Ishikawa (cell line): ENCODE measurements at regions not wholly inside any gene's neighbourhood (a gene's known extent, or its start where the extent isn't known, plus 50 kb on each side); places are given as distances from the start of the nearest gene placed in this dataset.

ENCODE experiments used
- CEBPB ChIP-seq: IDR thresholded peaks from 2 replicates; pipeline ENCODE4 v1.6.1; 2012
- CREB1 ChIP-seq: IDR thresholded peaks from 2 replicates; pipeline ENCODE4 v1.6.1; 2012; ENCODE audit warnings: low read depth
- EGR1 ChIP-seq: IDR thresholded peaks from 2 replicates; pipeline ENCODE4 v1.6.1; 2012
- EP300 ChIP-seq: IDR thresholded peaks from 2 replicates; pipeline ENCODE4 v1.6.1; 2012; ENCODE audit warnings: borderline replicate concordance
- FOXM1 ChIP-seq: IDR thresholded peaks from 2 replicates; pipeline ENCODE4 v1.6.1; 2012; ENCODE audit warnings: low read depth, borderline replicate concordance
- MAX ChIP-seq: IDR thresholded peaks from 2 replicates; pipeline ENCODE4 v1.6.1; 2012
- NFIC ChIP-seq: IDR thresholded peaks from 2 replicates; pipeline ENCODE4 v1.6.1; 2012
- RAD21 ChIP-seq: IDR thresholded peaks from 2 replicates; pipeline ENCODE4 v1.6.1; 2012; ENCODE audit warnings: low read depth
- TAF1 ChIP-seq: IDR thresholded peaks from 2 replicates; pipeline ENCODE4 v1.6.1; 2012; ENCODE audit warnings: low read depth, mild to moderate bottlenecking
- TCF12 ChIP-seq: IDR thresholded peaks from 2 replicates; pipeline ENCODE4 v1.6.1; 2012; ENCODE audit warnings: low read depth
- TEAD4 ChIP-seq: IDR thresholded peaks from 2 replicates; pipeline ENCODE4 v1.6.1; 2012
- USF1 ChIP-seq: IDR thresholded peaks from 2 replicates; pipeline ENCODE4 v1.6.1; 2012
- YY1 ChIP-seq: IDR thresholded peaks from 2 replicates; pipeline ENCODE4 v1.6.1; 2012; ENCODE audit warnings: low read depth
- ZBTB7A ChIP-seq: IDR thresholded peaks from 2 replicates; pipeline ENCODE4 v1.6.1; 2012; ENCODE audit warnings: low read depth
- TF ChIP-seq, protein P1 (sequence below): IDR thresholded peaks from 2 replicates; pipeline ENCODE4 v1.6.1; 2012; ENCODE audit warnings: low read depth, mild to moderate bottlenecking

DNA sequence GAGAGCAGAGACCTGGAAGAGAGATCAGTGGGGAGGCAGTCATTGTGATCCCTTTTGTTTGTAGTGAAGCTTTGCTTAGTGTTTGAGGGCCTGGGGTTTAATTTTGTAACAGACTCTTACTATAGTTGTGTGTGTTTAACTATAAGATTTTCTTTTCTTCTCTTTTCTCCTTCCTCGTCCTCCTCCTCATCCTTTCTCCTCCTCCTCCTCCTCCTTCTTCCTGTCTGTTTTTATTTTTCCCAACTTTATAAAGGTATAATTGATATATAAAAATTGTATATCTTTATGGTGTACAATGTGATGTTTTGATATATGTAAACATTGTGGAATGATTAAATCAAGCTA lies 71.2 kb upstream of the MACF1 start:
- TF ChIP-seq NFIC (no peak), YY1 (no peak), ZBTB7A (no peak), EGR1 (no peak), CEBPB (no peak), TCF12 (no peak), RAD21 (no peak), MAX (no peak), EP300 (no peak), FOXM1 (no peak), USF1 (no peak)
- TF ChIP-seq, protein P1, sequence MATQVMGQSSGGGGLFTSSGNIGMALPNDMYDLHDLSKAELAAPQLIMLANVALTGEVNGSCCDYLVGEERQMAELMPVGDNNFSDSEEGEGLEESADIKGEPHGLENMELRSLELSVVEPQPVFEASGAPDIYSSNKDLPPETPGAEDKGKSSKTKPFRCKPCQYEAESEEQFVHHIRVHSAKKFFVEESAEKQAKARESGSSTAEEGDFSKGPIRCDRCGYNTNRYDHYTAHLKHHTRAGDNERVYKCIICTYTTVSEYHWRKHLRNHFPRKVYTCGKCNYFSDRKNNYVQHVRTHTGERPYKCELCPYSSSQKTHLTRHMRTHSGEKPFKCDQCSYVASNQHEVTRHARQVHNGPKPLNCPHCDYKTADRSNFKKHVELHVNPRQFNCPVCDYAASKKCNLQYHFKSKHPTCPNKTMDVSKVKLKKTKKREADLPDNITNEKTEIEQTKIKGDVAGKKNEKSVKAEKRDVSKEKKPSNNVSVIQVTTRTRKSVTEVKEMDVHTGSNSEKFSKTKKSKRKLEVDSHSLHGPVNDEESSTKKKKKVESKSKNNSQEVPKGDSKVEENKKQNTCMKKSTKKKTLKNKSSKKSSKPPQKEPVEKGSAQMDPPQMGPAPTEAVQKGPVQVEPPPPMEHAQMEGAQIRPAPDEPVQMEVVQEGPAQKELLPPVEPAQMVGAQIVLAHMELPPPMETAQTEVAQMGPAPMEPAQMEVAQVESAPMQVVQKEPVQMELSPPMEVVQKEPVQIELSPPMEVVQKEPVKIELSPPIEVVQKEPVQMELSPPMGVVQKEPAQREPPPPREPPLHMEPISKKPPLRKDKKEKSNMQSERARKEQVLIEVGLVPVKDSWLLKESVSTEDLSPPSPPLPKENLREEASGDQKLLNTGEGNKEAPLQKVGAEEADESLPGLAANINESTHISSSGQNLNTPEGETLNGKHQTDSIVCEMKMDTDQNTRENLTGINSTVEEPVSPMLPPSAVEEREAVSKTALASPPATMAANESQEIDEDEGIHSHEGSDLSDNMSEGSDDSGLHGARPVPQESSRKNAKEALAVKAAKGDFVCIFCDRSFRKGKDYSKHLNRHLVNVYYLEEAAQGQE = no peak

- no peak for TF ChIP-seq EP300
- TF ChIP-seq USF1 = no peak
- TF ChIP-seq CREB1 = no peak
- no peak for TF ChIP-seq TAF1
- TF ChIP-seq MAX = no peak
- TF ChIP-seq FOXM1 = no peak
Observed at GRCh38 chr1:39134768-39135333, 69.6 kb upstream of the MACF1 start.

GRCh38 chr1:39136638-39137037 lies 67.9 kb upstream of the MACF1 start:
- no peak for TF ChIP-seq FOXM1
- TF ChIP-seq, protein P1 = no peak
- no peak for TF ChIP-seq USF1
- TF ChIP-seq EGR1 = no peak
- TF ChIP-seq TEAD4 = no peak
- no peak for TF ChIP-seq EP300
- no peak for TF ChIP-seq YY1
- TF ChIP-seq NFIC = no peak
- TF ChIP-seq CEBPB = no peak
- no peak for TF ChIP-seq CREB1
- no peak for TF ChIP-seq TAF1
- no peak for TF ChIP-seq MAX
- TF ChIP-seq RAD21 = no peak
- TF ChIP-seq ZBTB7A = no peak
- no peak for TF ChIP-seq TCF12

DNA sequence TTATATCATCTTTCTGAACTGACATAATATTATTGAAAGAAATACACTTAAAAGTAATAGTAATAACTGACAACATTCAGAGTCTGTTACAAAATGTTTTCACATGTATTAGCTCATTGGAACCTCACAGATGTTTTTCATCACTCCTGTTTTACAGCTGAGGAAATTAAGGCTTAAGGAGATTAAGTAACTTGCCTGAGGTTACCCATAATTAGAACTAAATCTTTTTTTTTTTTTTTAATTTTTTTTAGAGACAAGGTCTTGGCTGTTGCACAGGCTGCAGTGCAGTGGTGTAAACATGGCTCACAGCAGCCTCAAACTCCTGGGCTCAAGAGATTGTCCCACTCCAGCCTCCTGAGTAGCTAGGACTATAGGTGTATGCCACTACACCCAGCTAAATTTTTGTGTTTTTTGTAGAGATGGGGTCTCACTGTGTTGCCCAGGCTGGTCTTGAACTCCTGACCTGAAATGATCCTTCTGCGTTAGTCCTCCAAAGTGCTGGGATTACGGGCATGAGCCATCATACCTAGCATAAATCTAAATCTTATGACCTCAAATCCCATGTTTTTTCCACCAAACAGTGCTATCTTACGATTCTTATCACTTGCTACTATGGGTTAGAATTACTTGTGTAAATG lies 64.7 kb upstream of the MACF1 start:
- TF ChIP-seq TEAD4 = no peak

GRCh38 chr1:39141925-39142324 lies 62.6 kb upstream of the MACF1 start:
- TF ChIP-seq, protein P1 = no peak
- TF ChIP-seq CREB1 (no peak), YY1 (no peak)
